ENCODE measurements at regions not wholly inside any gene's neighbourhood (a gene's known extent, or its start where the extent isn't known, plus 50 kb on each side); places are given as distances from the start of the nearest gene placed in this dataset.

DNA sequence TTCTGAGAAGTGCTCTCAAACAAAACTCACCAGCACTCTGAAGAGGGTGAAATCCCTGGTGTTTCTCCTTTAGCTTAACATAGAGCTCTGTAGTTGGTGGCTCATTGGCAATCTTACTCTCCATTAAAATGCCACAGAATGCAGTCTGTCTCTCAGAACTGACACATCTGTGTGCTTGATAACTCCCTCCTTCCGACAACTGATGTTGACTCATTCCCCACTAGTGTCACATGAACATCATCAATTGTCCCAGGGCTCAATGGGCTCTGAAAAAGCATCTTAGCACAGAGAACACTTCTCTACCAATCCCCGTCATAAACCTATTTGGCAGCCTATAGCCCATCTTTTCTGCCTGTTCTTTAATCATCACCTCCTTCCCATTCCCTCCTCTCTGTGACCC is 133.2 kb upstream of the ZC3H11B start:
- TF ChIP-seq, protein P1, sequence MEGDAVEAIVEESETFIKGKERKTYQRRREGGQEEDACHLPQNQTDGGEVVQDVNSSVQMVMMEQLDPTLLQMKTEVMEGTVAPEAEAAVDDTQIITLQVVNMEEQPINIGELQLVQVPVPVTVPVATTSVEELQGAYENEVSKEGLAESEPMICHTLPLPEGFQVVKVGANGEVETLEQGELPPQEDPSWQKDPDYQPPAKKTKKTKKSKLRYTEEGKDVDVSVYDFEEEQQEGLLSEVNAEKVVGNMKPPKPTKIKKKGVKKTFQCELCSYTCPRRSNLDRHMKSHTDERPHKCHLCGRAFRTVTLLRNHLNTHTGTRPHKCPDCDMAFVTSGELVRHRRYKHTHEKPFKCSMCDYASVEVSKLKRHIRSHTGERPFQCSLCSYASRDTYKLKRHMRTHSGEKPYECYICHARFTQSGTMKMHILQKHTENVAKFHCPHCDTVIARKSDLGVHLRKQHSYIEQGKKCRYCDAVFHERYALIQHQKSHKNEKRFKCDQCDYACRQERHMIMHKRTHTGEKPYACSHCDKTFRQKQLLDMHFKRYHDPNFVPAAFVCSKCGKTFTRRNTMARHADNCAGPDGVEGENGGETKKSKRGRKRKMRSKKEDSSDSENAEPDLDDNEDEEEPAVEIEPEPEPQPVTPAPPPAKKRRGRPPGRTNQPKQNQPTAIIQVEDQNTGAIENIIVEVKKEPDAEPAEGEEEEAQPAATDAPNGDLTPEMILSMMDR (IDR thresholded peaks at IDR 0.05; ENCODE audit: extremely low read depth, missing control alignments), result no peak
- no peak for DNase-seq (ENCODE audit: low spot score)

DNA sequence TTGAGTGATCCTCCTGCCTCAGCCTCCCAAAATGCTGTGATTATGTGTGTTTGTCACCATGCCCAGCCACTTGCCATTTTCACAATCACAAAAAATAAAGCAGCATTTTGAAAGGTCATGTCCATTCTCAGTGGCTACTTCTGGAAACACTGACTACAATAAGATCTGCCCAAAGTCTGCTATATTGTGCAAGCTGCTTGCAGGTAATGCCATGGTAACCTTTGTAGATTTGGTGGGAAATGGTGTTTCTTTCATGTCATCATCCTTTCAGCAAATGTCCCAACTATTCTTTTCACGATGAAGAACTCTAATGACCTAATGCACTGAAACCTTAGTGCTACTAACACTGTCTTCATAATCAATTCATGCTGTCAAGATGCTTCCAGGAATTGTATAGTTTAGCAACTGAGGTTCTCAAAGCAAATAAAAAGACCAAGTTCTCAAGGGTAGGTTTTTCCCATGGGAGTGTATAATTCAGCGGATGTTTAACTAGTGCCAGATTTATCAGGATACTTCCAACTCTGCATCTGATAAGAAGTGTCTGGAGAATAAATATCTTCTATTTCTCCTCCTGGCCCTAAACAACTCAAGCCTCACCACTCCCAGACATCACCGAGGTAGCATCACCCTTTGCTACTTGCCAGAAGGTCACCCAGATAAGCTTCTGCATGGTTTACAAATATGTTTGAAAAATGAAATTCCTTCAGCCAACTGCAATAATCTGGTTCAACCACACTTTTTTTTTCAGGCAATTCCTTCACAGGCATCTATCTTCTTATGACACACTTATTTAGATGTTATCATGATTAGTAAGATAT is 132.0 kb upstream of the ZC3H11B start:
- TF ChIP-seq, protein P1 (IDR thresholded peaks at IDR 0.05; ENCODE audit: extremely low read depth, missing control alignments), result no peak
- no peak for DNase-seq (ENCODE audit: low spot score)

DNA sequence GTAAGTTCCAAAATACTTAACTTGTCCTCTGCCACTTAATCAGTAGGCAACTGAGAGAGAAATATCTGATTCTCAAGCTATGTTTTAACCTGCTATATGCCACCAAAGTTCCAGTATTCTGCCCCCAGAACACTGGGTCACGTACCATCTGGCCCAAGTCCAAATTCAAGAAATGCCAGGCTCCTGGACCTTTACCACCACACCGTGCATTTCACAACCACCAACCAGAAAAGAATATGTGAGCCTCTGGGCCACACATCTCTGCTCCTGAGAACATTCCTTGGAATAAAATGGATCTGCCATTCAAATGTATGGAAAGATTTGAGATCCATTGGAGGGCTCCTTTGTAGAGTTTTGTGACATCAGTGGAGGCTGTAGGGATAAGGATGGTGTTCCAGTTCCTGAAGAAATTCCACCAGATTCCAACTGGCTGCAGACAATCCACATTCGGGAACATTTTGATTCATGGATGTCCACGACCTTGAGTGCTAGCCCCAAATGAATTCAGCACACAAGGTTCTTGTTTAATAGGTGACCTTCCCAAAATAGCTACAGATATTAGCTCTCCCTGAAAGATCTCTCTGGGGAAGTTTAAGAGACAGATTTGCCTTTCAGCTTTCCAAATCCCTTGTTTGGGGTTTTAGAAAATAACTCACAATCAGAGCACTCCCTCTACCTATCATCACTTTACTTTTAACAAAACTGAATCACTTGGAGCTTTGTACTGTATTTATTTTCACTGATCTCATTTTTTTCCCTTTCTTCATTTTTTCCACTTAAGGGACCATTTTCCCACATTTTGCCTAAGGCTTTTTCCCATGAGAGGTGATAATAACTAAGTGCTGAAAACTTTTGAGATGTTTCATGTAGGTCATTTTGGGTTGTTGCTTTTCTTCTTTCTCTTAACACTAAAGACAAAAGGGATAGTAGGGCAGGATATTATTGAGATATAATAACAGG is 128.4 kb upstream of the ZC3H11B start:
- no peak for DNase-seq (ENCODE audit: low spot score)
- TF ChIP-seq, protein P1 (IDR thresholded peaks at IDR 0.05; ENCODE audit: extremely low read depth, missing control alignments), result no peak

DNA sequence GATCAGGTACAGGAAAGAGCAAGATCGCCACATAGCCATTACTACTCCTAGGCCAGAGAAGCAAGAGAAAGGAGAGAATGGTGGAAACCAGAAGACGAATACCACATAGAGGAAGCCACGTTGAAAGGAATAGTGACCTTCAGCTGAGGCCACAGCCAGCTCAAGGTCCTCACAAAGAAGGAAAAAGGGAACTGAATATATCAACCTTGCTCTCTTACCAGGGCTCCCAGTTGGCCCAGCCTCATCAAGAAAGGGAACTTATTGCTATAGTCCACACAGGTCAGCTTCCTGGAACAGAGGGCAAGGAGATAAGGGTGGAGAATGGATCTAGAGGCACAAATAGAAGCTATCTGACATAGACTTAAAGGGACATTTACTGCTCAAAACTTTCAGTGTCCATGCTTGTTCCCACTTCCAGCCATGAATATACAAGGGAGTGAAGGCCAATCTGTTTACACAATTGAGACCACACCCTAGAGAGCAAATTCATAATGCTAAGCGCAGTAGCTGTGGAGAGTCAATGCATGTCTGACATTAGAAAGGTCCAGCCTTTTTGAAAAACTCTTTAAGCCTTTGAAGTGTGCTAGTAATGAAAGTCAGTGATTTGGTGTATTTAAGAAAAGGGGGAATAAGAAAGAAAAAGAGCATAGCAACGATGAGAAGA is 120.7 kb upstream of the ZC3H11B start:
- TF ChIP-seq, protein P1 (IDR thresholded peaks at IDR 0.05; ENCODE audit: extremely low read depth, missing control alignments), result no peak
- DNase-seq (ENCODE audit: low spot score), result no peak

DNA sequence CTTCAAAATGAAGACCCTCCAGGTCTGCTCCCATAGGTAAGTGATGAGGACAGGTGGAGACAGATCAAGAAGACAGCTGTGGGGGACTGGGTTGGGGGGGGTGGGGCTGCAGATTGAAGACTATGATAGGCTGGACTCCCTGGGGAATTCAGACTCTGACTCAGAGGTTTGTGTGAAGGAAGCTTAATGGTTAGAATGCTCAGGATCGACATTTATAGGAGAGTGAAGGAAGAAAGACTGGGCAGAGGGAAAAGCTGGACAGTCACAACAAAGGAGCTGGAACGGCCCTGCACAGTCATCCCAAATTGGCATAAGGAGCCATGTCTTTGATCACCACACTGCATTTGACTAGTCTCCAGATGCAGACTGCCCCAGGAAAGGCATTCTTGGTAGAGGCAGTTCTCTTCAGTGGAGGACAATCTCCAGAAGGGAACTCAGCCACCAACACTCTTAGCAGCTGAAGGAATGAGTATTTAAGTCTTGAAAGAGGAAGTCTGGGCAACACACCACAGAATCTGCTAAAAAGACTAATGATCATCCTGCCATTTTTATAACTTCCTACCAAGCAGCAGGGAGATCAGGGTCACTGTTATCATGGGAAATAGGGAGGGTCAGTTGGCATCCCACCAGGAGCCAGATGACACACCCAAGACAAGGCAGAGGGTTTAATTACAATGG is 120.0 kb upstream of the ZC3H11B start:
- TF ChIP-seq, protein P1 (IDR thresholded peaks at IDR 0.05; ENCODE audit: extremely low read depth, missing control alignments), result no peak

DNA sequence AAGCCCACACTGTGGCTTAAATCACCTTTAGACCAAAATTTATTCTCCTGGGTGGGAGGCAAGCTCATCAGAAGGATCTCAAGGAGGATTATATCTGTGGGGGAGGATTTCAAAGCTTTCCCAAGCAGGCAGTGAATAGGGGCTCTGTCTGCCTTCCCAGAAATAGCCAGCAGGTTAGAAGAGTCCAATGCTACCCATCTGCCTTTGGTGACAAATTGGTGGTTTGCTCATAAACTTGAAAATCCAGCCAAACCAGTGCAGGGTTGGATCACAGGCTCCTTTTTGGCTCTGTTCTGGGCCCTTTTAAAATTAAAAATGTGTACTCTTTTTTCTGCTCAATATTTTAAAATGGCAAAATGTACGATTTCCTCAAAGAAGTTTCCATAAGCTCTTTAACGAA is 118.9 kb upstream of the ZC3H11B start:
- no peak for DNase-seq (ENCODE audit: low spot score)
- TF ChIP-seq, protein P1 (IDR thresholded peaks at IDR 0.05; ENCODE audit: extremely low read depth, missing control alignments), result no peak

More for the DNA sequence above, 120.0 kb upstream of the ZC3H11B start:
- DNase-seq (ENCODE audit: low spot score), result no peak

Data from GM20000 (cell line).